ENCODE measurements at regions not wholly inside any gene's neighbourhood (a gene's known extent, or its start where the extent isn't known, plus 50 kb on each side); places are given as distances from the start of the nearest gene placed in this dataset.
A peak's percentile ranks its signal among the peaks of the same experiment; 100 is the strongest.
"Not testable (repeated sequence)": the region's sequence is repeated elsewhere in the genome, so short reads cannot be mapped to it uniquely, and the experiment has no call there.

GRCh38 chr5:163772644-163773043 is 267.2 kb downstream of the MAT2B start:
- no peak for DNase-seq (ENCODE audit: low read depth)

GRCh38 chr5:163773226-163773625 is 267.8 kb downstream of the MAT2B start:
- no peak for DNase-seq (ENCODE audit: low read depth)

DNA sequence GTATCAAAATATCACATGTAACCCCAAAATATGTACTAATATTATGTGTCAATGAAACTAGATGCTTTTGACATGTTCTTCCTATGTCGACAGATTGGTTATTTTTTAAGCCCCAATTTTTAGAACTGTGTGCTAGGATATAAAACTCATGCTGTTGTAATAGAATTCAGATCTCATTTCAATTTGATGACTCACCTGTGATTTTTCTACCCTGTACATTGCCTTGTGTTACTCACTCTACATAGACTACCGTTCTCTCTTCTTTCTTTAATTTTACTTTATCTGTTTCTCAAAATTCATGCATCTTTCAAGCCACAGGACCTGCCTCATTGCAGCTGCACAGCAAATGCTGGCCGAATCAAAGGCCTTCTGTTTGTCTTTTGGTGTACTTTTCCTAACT is 284.5 kb downstream of the MAT2B start:
- peak; percentile 5 for DNase-seq (ENCODE audit: low read depth)

DNA sequence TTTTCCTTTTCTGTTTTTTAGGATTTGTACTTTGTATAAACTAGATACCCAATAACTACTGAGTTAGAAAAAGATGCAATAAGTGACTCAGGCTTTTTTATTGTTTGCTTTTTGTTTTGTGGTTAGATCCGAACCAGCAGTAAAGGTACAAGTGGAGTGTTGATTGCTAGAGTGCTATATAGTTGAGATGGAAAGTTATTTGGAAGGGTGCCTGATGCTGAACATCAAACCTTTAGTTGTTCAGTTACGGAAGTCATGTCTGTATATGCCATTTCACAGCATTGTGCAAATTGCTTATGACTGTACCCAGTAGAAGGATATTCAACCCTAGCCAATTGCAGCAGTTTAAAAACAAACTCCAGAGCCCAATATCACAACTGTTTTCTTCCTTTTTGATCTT is 285.1 kb downstream of the MAT2B start:
- DNase-seq (ENCODE audit: low read depth), result no peak

- DNase-seq (ENCODE audit: low read depth), result no peak
These were observed 289.6 kb downstream of the MAT2B start for GRCh38 chr5:163794993-163795392.

GRCh38 chr5:163807781-163808180 is 302.4 kb downstream of the MAT2B start:
- no peak for DNase-seq (ENCODE audit: low read depth)

DNA sequence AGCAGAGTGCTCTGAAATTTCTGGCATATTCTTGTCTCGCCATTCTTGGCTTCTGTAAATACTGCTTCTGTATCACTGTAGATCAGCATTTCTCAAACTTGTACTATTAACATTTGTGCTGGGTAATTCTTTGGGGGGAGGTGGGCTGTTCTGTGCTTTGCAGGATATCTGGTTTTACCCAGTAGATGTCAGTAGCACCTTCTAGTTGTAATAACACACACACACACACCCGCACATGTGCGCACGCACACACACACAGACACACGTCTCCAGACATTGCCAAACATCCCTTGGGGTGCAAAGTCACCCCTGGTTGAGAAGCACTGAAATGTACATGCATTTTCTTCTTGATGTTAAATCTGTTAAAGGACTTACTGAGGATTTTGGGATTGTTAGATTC is 304.1 kb downstream of the MAT2B start:
- no peak for DNase-seq (ENCODE audit: low read depth)

DNA sequence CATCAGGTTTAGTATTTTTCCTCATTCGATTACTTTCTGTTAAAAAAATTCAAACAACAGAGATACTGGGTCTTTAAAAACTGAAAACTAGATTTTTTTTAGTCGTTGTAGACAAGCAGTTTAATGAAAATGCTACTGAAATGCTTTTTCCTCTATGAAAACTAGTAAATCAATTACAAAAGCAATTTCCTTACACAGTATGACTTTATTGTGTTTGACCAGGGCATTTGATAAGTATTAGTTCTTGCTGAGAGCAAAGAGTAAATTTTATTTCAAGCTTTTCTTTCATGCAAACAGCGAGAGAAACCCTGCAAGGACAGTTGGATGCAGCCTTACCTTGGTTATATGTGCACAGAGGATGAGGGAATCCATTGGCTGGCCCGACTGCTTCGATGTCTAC is 308.5 kb downstream of the MAT2B start:
- no peak for DNase-seq (ENCODE audit: low read depth)

DNA sequence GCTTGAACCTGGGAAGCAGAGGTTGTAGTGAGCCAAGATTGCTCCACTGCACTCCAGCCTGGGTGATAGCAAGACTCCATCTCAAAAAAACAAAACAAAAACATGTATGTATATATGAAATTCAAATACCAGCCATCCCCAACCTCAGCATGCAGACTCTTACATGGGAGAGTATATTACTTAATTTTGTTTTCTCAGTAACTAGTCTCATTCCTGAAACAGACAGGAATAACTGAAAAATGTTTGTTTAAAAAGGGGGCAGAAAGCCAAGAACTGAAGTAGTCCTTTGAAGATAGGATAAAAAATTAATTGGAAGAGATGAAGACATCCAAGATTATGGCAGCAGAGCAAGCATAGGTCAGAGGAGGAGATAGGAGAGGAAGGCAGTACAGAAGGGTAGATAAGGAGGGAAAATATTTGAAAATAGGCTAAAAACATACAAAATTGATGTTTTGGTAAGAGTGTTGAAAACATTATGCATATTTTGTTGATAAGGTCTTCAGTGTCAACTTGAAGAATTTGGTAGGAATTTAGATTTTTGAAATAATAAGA is 309.9 kb downstream of the MAT2B start:
- DNase-seq (ENCODE audit: low read depth), result no peak

DNA sequence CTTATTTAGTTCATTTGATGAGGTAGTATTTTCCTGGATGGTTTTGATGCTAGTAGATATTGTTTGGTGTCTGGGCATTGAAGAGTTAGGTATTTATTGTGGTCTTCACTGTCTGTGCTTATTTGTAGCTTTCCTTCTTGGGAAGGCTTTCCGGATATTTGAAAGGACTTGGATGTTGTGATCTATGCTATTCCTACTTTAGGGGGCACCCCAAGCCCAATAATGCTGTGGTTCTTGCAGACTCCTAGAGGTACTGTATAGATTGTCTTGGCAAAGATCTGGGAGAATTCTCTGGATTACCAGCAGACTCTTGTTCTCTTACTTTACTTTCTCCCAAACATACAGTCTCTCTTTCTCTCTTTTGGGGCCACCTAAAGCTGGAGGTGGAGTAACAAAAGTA is 315.7 kb downstream of the MAT2B start:
- DNase-seq (ENCODE audit: low read depth), result no peak

- no peak for DNase-seq (ENCODE audit: low read depth)
These were observed 317.1 kb downstream of the MAT2B start for GRCh38 chr5:163822548-163822947.

- DNase-seq (ENCODE audit: low read depth), result no peak
These were observed 320.2 kb downstream of the MAT2B start for GRCh38 chr5:163825661-163826060.

- no peak for DNase-seq (ENCODE audit: low read depth)
These were observed 320.8 kb downstream of the MAT2B start for GRCh38 chr5:163826201-163826600.

- DNase-seq (ENCODE audit: low read depth), result no peak
These were observed 326.7 kb downstream of the MAT2B start for GRCh38 chr5:163832155-163832554.

- DNase-seq (ENCODE audit: low read depth), result no peak
These were observed 333.3 kb downstream of the MAT2B start for GRCh38 chr5:163838738-163839137.

- DNase-seq (ENCODE audit: low read depth), result no peak
These were observed 341.1 kb downstream of the MAT2B start for GRCh38 chr5:163846512-163846911.

DNA sequence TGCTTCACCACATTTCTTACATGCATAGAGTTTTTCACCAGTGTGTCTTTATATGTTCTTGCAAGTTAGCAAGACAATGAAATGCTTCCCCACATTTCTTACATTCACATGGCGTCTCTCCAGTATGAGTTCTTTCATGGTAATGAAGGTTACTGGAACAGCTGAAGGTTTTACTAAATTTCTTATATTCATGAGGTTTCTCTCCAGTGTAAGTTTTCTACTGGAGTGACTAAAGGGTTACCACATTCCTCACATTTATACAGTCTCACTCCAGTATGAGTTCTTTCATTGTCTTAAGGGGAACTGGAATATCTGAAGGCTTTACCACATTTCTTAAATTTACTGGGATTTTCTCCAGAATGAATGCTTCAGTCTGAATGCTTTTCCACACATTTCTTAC is 350.3 kb downstream of the MAT2B start:
- DNase-seq (ENCODE audit: low read depth), result no peak

DNA sequence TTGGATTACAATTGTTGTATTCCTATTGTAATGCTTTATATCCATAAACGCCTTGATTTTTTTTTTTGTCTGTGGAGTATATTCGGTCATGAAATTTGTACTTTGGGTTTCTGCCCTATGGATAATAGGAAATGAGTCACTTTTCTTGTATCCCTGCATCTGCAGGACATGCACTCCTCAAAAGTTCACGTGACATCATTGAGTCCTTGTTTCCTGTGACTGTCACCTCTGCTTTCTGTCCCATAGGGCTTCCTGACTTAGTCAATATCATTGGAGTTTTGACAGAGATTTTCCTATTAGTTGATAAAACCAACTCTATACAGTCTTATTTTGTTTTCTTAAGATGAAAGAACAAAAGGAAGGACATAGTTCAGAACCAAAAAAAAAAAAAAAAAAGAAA is 356.3 kb downstream of the MAT2B start:
- no peak for DNase-seq (ENCODE audit: low read depth)

DNA sequence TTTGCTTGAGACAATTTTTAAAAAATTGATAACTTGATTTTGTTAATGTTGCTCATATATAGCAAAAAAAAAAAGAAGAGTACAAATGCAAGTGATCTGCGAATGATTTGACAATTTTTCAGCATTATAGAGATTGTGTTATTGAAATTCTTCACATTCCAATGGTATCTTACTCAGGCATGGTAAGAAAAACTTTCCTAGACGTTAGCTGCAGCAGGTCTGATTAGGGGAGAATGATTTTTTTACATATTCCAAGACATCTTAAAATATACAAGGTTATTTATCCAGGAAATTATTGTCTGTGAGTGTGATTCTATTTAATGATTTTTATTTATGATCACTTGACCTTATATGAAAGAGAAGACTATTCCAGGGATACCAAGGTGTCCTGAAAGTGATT is 361.9 kb downstream of the MAT2B start:
- DNase-seq (ENCODE audit: low read depth), result no peak

- DNase-seq (ENCODE audit: low read depth), result no peak
These were observed 362.3 kb downstream of the MAT2B start for GRCh38 chr5:163867738-163868137.

DNA sequence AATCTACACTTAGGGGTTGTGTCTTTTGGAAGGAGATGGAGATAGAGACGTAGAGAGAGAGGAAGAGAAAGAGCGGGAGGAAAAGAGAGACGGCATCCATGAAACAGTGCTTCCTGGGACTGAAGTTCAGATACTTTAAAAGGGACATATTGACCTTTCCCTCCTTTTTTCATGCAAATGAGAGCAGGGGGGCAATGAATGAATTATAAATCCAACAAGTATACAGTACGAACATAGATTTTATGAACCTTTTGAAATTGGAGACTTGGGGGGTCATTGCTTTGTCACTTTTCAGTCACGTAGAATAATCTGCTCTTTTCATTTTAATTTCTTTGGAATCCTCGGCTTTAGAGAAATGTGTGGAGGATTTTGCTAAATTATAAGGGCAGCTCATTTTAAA is 364.2 kb downstream of the MAT2B start:
- DNase-seq (ENCODE audit: low read depth), result no peak

- no peak for DNase-seq (ENCODE audit: low read depth)
These were observed 365.0 kb downstream of the MAT2B start for GRCh38 chr5:163870441-163870840.

DNA sequence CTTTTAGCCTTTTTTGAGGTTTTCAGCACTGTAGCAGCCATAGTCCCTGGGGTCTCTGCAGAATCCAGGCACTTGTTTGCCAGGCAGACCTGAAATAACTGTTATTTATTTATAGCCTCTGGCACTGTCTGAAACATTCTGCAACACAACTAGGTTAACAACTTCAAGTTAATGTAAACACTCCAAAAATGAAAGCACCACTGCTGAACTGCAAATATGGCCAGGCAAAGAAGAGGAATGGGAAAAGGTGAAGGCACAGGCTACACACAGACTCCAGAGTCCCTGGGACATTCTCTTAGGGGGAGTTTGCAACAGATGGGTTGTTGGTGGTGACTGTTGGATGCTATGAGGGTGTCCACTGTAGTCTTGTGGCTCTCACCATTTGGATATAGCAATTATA is 369.0 kb downstream of the MAT2B start:
- DNase-seq (ENCODE audit: low read depth), result no peak

DNA sequence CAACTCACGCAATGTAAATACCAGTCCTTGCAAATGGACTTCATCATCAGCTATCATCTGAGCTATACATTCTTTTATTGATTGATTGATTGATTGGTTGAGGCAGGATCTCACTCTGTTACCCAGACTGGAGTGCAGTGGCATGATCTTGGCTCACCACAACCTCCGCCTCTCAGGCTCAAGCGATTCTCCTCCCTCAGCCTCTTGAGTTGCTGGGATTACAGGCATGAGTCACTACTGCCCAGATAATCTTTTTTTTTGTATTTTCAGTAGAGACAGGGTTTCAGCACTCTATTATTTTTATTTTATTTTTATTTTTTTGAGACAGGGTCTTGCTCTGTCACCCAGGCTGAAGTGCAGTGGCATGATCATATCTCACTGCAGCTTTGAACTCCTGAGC is 369.5 kb downstream of the MAT2B start:
- DNase-seq (ENCODE audit: low read depth), result not testable (repeated sequence)

- no peak for DNase-seq (ENCODE audit: low read depth)
These were observed 372.4 kb downstream of the MAT2B start for GRCh38 chr5:163877865-163878264.

Measured in LHCN-M2 (cell line).